ENCODE measurements at regions not wholly inside any gene's neighbourhood (a gene's known extent, or its start where the extent isn't known, plus 50 kb on each side); places are given as distances from the start of the nearest gene placed in this dataset.

GRCh38 chr3:177676947-177677587 is 479.8 kb upstream of the TBL1XR1 start (continued):
- no peak for TF ChIP-seq AFF4 (CRISPR knock-in tag; IDR thresholded peaks at IDR 0.05; ENCODE audit: borderline replicate concordance)
- no peak for TF ChIP-seq AR (CRISPR knock-in tag; IDR thresholded peaks at IDR 0.05)
- TF ChIP-seq ZBTB43 (CRISPR knock-in tag; IDR thresholded peaks at IDR 0.05): no peak

GRCh38 chr3:177679568-177680471 is 482.5 kb upstream of the TBL1XR1 start:
- no peaks in the 10 kb centered on the region for H3K27me3 Mint-ChIP-seq (ENCODE audit: low read depth)
- ATAC-seq: no peak
- TF ChIP-seq E2F4 (CRISPR knock-in tag; IDR thresholded peaks at IDR 0.05; ENCODE audit: borderline replicate concordance, low read depth): no peak
- no peak for TF ChIP-seq ZNF423 (CRISPR knock-in tag; IDR thresholded peaks at IDR 0.05)
- no peak for TF ChIP-seq ZNF532 (CRISPR knock-in tag; IDR thresholded peaks at IDR 0.05; ENCODE audit: borderline replicate concordance)
- TF ChIP-seq CREM (CRISPR knock-in tag; IDR thresholded peaks at IDR 0.05): no peak
- peaks cover 30% of the 10 kb centered on the region for H3K4me1 Mint-ChIP-seq
- no peak overlapping the region for H3K4me3 Mint-ChIP-seq
- ChIA-PET CTCF (no interaction called here), POLR2A (no interaction called here)
- H3K36me3 Mint-ChIP-seq: no peaks in the 10 kb centered on the region
- no peak for DNase-seq (ENCODE audit: low spot score)
- no peak overlapping the region for H3K27ac Mint-ChIP-seq
- no peaks in the 10 kb centered on the region for H3K9me3 Mint-ChIP-seq
